Psoas muscle (tissue), 7 donors: ENCODE measurements at regions not wholly inside any gene's neighbourhood (a gene's known extent, or its start where the extent isn't known, plus 50 kb on each side); places are given as distances from the start of the nearest gene placed in this dataset.

ENCODE experiments used
- ATAC-seq, 4 donors: fragments of 200-7000 bp; cut with Tn5 transposase; one replicate each; pipeline ENCODE4 v1.9.1; 2020; ENCODE audit warnings: moderate library complexity in 3 of 4, mild to moderate bottlenecking in 2 of 4
- DNase-seq, 2 donors: peaks; one replicate each; pipeline ENCODE4 v3.0.0-alpha.2; 2020
- H3K27ac ChIP-seq: fragments of 200-600 bp; one replicate; pipeline ENCODE4 v1.8.0; 2022
- H3K27me3 ChIP-seq, 3 donors: fragments of 200-600 bp in 1 of 3; one replicate each; pipeline versions ENCODE4 v1.6.1 to v1.8.0; 2013 to 2022; ENCODE audit warnings: low read length in 2 of 3, mild to moderate bottlenecking in 2 of 3, moderate library complexity in 1 of 3; ENCODE audit not compliant: insufficient read depth in 3 of 3
- H3K36me3 ChIP-seq, 2 donors: fragments of 200-600 bp in 1 of 2; one replicate each; pipeline versions ENCODE4 v1.6.1 to v1.8.0; 2013 to 2022; ENCODE audit warnings: low read depth in 1 of 2, mild to moderate bottlenecking in 1 of 2, moderate library complexity in 1 of 2; ENCODE audit not compliant: insufficient read depth in 1 of 2
- H3K4me1 ChIP-seq: fragments of 200-600 bp; one replicate; pipeline ENCODE4 v1.8.0; 2022
- H3K4me3 ChIP-seq: fragments of 200-600 bp; one replicate; pipeline ENCODE4 v1.8.0; 2022; ENCODE audit warnings: mild to moderate bottlenecking
- H3K9me3 ChIP-seq: fragments of 200-600 bp; one replicate; pipeline ENCODE4 v1.8.0; 2022
- WGBS, 3 donors: extraction: QIAGEN DNeasy Blood & Tissue Kit; methylation state at CpG; one replicate each; pipeline versions ENCODE4 v1.1.6 to v1.1.7; 2013; 5-methylcytosine and 5-hydroxymethylcytosine counted together
- intact Hi-C, 2 donors: fragments of 100-400 bp; cut with DNase I; formaldehyde crosslinking; loops; one replicate each; pipeline versions ENCODE4 v1.11.0 to v1.14.2; 2022
- TF ChIP-seq, protein P1 (sequence below): fragments of 200-600 bp; IDR thresholded peaks from one replicate; pipeline ENCODE4 v1.8.0; 2022; ENCODE audit warnings: antibody characterized with exemption
- donor health status: healthy with polysubstance abuse.
- donor health status: DM: no; HTN: no; CAD: no; lungs with moderate emphysema.
- donor health status: Bipolar disorder and iron deficiency.
- donor health status: healthy.
- donor health status: DM: yes; HTN: yes; CAD: no.
- donor health status: DM: no; HTN: no; CAD: no.
- donor health status: DM: yes; HTN: yes; CAD: no.

DNA sequence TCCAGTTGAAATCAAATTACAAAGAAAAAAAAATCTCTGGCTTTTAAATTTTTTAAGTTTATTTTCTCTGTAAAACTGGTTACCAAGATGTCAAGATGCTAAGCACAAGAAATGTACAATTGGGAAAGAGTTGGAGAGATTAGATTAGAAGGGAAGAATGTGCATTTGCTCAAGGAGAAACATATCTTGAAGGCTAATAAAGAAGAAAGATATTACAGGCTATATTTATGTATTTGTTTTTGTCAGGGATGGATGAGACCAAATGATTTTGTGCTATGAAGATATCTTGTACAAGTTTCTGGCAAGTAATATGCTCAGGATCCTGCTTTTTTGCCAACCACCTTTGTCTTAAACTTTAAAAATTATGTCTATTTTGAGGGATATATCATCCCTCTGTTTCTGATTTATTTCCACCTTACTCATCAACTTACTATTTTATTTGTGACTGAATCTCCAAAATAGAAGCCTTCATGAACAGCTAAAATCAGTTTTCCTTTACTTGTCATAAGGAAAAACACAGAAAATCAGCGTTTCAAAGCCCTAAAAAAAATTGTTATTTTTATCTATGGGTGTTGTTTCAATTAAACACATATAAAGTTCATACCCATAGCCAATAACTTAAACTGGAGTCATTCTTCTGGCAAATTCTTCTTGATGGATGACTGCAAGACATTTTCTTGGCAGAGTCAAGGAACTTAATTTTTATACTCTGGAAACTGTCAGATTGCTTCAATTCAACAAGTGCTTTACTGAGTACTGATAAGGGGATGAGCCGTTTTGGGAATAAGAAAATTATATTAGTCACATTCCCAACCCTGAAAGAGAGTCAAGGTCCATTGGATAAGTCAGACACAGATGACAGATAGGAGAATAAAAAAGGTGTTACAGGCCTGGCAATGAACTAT is 141.8 kb downstream of the CTH start:
- TF ChIP-seq, protein P1, sequence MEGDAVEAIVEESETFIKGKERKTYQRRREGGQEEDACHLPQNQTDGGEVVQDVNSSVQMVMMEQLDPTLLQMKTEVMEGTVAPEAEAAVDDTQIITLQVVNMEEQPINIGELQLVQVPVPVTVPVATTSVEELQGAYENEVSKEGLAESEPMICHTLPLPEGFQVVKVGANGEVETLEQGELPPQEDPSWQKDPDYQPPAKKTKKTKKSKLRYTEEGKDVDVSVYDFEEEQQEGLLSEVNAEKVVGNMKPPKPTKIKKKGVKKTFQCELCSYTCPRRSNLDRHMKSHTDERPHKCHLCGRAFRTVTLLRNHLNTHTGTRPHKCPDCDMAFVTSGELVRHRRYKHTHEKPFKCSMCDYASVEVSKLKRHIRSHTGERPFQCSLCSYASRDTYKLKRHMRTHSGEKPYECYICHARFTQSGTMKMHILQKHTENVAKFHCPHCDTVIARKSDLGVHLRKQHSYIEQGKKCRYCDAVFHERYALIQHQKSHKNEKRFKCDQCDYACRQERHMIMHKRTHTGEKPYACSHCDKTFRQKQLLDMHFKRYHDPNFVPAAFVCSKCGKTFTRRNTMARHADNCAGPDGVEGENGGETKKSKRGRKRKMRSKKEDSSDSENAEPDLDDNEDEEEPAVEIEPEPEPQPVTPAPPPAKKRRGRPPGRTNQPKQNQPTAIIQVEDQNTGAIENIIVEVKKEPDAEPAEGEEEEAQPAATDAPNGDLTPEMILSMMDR: no peak
- no peaks in the 10 kb centered on the region for H3K36me3 ChIP-seq
- H3K4me3 ChIP-seq: no peak overlapping the region
- no peaks in the 10 kb centered on the region for H3K4me1 ChIP-seq
- DNase-seq (no peak), ATAC-seq (no peak)
- 50 to 58% (median 57%) methylated on average over 2 of the region's 2 CpGs for WGBS, 3 donors
- no peak overlapping the region for H3K27ac ChIP-seq
- H3K9me3 ChIP-seq: no peaks in the 10 kb centered on the region
- intact Hi-C loops: no loop called here
- H3K27me3 ChIP-seq: peaks cover 0 to 3% (median 0%) of the 10 kb centered on the region in 3 donors

DNA sequence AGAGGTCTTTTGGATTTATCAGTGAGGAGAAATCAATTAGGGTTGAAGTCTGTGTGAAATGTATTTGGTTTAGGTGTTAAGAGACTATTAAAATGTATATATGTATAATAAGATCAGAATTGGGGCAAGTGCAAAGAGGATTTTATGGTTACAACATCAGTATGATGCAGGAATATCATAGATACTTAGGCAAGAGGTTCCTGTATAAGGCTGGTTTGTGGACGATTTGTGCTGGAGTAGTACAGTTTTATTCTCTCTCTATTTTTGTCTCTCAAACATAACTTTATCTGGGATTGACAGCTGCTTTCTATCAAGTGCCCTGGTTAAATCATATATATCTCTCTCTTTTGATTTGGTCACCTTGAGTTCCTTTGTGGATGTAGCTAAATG is 142.5 kb downstream of the CTH start:
- WGBS, 3 donors: 59 to 73% (median 68%) methylated on average over 1 of the region's 1 CpG
- ATAC-seq: no peak

DNA sequence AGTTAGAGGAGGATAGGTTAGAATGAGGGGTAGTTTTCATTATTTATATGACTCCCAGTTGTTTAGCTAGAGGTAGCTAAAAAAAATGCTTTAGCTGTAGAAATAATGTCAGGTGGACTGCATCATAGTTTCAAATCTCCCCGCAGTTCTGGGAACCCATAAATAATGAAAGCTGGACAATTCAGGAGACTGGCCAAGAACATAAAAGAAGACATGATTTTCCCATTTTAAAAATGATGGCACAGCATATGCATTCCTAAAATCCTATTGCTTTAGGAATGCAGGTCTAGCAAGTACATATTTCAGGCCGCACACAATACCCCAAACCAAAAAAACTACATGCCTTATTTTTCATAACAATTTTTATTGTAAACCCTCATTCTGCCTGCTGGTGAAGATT is 143.3 kb downstream of the CTH start:
- no peaks in the 10 kb centered on the region for H3K9me3 ChIP-seq
- no peak overlapping the region for H3K27ac ChIP-seq
- ATAC-seq (no peak), DNase-seq (no peak)
- no peaks in the 10 kb centered on the region for H3K27me3 ChIP-seq
- no peak overlapping the region for H3K4me3 ChIP-seq
- no peaks in the 10 kb centered on the region for H3K36me3 ChIP-seq
- 68 to 87% (median 77%) methylated on average over 2 of the region's 2 CpGs for WGBS, 3 donors
- TF ChIP-seq, protein P1: no peak
- no peaks in the 10 kb centered on the region for H3K4me1 ChIP-seq
- intact Hi-C loops: no loop called here

More for the DNA sequence above, 142.5 kb downstream of the CTH start:
- Histone ChIP-seq H3K9me3 (no peaks in the 10 kb centered on the region), H3K27ac (no peak overlapping the region), H3K4me1 (no peaks in the 10 kb centered on the region), H3K27me3 (no peaks in the 10 kb centered on the region), H3K36me3 (no peaks in the 10 kb centered on the region), H3K4me3 (no peak overlapping the region)
- no peak for DNase-seq
- TF ChIP-seq, protein P1: no peak
- intact Hi-C loops: no loop called here

DNA sequence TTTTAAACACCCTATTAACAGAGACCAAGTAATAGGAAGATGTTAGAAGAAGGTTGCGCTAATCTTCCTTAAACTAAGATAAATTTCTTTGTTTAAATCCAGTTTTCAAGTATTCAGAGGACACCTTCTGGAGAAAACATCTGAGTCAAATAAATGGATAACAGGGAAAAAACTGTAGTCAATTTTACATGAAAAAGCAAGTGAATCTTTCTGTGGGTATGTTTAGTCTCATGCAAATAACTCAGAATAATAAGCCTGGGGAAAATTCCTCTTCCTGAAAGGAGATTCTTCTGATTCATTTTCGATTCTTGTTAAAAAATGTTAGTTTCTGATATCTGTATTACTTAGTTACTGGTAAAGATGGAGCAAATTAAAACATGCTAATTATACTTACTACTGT is 145.5 kb downstream of the CTH start:
- no peaks in the 10 kb centered on the region for H3K36me3 ChIP-seq
- no peaks in the 10 kb centered on the region for H3K9me3 ChIP-seq
- H3K4me3 ChIP-seq: no peak overlapping the region
- ATAC-seq (no peak), DNase-seq (no peak)
- H3K27me3 ChIP-seq: no peaks in the 10 kb centered on the region
- intact Hi-C loops: no loop called here
- no peak overlapping the region for H3K27ac ChIP-seq
- H3K4me1 ChIP-seq: no peaks in the 10 kb centered on the region
- WGBS, 3 donors: 80 to 81% (median 80%) methylated on average over 2 of the region's 2 CpGs
- TF ChIP-seq, protein P1: no peak
